K562 (cell line): ENCODE measurements at regions not wholly inside any gene's neighbourhood (a gene's known extent, or its start where the extent isn't known, plus 50 kb on each side); places are given as distances from the start of the nearest gene placed in this dataset.

Experiments used
- ETS2 ChIP-seq: IDR thresholded peaks from 2 replicates; pipeline ENCODE4 v1.6.1; 2016; ENCODE audit warnings: borderline replicate concordance, missing genetic modification characterization, mild to moderate bottlenecking, moderate library complexity, missing compliant biosample characterization; ENCODE audit not compliant: poor library complexity, severe bottlenecking
- LARP7 ChIP-seq: fragments of 450-650 bp; IDR thresholded peaks from 2 replicates; pipeline ENCODE4 v1.6.1; 2016
- MCM3 ChIP-seq: fragments of 450-650 bp; IDR thresholded peaks from 2 replicates; pipeline ENCODE4 v1.6.1; 2016
- NFE2L1 ChIP-seq: fragments of 450-650 bp; IDR thresholded peaks from 2 replicates; pipeline ENCODE4 v1.6.1; 2016; ENCODE audit warnings: missing genetic modification characterization, low read depth, mild to moderate bottlenecking, missing compliant biosample characterization, moderate library complexity, borderline replicate concordance
- PHTF2 ChIP-seq: fragments of 250-450 bp; sonication (Bioruptor Pico); IDR thresholded peaks from 2 replicates; pipeline ENCODE4 v1.5.0; 2021; ENCODE audit warnings: mild to moderate bottlenecking
- ZNF121 ChIP-seq: sonication (generic); formaldehyde crosslinking; conservative IDR thresholded peaks from 2 replicates; pipeline ENCODE4 v1.8.0; 2022; ENCODE audit warnings: missing genetic modification reagents
- ZNF165 ChIP-seq: fragments of 250-450 bp; sonication (Bioruptor Pico); IDR thresholded peaks from 2 replicates; pipeline ENCODE4 v1.4.0; 2020; ENCODE audit warnings: borderline replicate concordance
- ZNF518B ChIP-seq: fragments of 250-450 bp; sonication (Bioruptor Pico); IDR thresholded peaks from 2 replicates; pipeline ENCODE4 v1.5.0; 2021; ENCODE audit warnings: mild to moderate bottlenecking, moderate library complexity
- TF ChIP-seq, protein P1 (sequence below): sonication (generic); formaldehyde crosslinking; IDR thresholded peaks from 2 replicates; pipeline ENCODE4 v1.8.0; 2023; ENCODE audit warnings: missing genetic modification reagents, mild to moderate bottlenecking, borderline replicate concordance

DNA sequence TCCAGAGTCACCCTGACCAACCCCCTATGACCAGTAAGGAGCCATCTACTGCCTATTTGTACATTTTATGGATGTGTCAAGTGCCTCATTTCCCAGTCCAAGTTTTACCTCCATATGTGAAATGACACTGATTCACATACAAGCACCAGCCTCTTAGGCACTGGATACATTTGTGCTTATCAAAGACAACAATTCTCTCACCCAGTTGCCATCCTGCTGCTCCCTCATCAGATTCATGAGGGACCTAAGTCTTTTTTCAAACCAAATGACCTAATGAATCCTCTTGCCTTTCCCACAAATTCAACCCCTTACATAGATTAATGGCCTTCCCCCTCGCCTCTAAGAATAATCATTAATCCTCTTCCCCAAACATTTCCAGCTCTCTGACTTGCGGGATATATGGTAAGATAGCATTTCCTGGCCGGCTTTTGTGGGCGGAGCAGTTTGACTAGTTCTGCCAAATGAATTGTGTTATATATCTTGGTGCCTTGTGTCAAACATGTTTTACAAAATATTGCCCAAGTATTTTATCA lies 233.9 kb downstream of the ARAP2 start (continued):
- TF ChIP-seq, protein P1, sequence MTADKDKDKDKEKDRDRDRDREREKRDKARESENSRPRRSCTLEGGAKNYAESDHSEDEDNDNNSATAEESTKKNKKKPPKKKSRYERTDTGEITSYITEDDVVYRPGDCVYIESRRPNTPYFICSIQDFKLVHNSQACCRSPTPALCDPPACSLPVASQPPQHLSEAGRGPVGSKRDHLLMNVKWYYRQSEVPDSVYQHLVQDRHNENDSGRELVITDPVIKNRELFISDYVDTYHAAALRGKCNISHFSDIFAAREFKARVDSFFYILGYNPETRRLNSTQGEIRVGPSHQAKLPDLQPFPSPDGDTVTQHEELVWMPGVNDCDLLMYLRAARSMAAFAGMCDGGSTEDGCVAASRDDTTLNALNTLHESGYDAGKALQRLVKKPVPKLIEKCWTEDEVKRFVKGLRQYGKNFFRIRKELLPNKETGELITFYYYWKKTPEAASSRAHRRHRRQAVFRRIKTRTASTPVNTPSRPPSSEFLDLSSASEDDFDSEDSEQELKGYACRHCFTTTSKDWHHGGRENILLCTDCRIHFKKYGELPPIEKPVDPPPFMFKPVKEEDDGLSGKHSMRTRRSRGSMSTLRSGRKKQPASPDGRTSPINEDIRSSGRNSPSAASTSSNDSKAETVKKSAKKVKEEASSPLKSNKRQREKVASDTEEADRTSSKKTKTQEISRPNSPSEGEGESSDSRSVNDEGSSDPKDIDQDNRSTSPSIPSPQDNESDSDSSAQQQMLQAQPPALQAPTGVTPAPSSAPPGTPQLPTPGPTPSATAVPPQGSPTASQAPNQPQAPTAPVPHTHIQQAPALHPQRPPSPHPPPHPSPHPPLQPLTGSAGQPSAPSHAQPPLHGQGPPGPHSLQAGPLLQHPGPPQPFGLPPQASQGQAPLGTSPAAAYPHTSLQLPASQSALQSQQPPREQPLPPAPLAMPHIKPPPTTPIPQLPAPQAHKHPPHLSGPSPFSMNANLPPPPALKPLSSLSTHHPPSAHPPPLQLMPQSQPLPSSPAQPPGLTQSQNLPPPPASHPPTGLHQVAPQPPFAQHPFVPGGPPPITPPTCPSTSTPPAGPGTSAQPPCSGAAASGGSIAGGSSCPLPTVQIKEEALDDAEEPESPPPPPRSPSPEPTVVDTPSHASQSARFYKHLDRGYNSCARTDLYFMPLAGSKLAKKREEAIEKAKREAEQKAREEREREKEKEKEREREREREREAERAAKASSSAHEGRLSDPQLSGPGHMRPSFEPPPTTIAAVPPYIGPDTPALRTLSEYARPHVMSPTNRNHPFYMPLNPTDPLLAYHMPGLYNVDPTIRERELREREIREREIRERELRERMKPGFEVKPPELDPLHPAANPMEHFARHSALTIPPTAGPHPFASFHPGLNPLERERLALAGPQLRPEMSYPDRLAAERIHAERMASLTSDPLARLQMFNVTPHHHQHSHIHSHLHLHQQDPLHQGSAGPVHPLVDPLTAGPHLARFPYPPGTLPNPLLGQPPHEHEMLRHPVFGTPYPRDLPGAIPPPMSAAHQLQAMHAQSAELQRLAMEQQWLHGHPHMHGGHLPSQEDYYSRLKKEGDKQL (CRISPR knock-in tag), result no peak
- TF ChIP-seq PHTF2, result no peak
- TF ChIP-seq MCM3, result no peak
- no peak for TF ChIP-seq ZNF121 (CRISPR knock-in tag)
- TF ChIP-seq NFE2L1, result no peak
- TF ChIP-seq ZNF518B (CRISPR knock-in tag), result no peak
- TF ChIP-seq LARP7, result no peak
- no peak for TF ChIP-seq ZNF165 (CRISPR knock-in tag)
- TF ChIP-seq ETS2, result no peak
